ENCODE measurements at regions not wholly inside any gene's neighbourhood (a gene's known extent, or its start where the extent isn't known, plus 50 kb on each side); places are given as distances from the start of the nearest gene placed in this dataset.

- no peaks in the 10 kb centered on the region for H3K9me3 ChIP-seq
- H3K27me3 ChIP-seq = peaks cover 0 to 67% (median 51%) of the 10 kb centered on the region in 7 donors
- no peaks in the 10 kb centered on the region for H3K4me1 ChIP-seq
- H3K4me3 ChIP-seq = no peak overlapping the region
- no peak overlapping the region for H3K27ac ChIP-seq
- DNase-seq (no peak), ATAC-seq (no peak)
- H3K36me3 ChIP-seq = no peaks in the 10 kb centered on the region
- TF ChIP-seq, protein P1, sequence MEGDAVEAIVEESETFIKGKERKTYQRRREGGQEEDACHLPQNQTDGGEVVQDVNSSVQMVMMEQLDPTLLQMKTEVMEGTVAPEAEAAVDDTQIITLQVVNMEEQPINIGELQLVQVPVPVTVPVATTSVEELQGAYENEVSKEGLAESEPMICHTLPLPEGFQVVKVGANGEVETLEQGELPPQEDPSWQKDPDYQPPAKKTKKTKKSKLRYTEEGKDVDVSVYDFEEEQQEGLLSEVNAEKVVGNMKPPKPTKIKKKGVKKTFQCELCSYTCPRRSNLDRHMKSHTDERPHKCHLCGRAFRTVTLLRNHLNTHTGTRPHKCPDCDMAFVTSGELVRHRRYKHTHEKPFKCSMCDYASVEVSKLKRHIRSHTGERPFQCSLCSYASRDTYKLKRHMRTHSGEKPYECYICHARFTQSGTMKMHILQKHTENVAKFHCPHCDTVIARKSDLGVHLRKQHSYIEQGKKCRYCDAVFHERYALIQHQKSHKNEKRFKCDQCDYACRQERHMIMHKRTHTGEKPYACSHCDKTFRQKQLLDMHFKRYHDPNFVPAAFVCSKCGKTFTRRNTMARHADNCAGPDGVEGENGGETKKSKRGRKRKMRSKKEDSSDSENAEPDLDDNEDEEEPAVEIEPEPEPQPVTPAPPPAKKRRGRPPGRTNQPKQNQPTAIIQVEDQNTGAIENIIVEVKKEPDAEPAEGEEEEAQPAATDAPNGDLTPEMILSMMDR (IDR thresholded peaks at IDR 0.05) = no peak
- intact Hi-C loops (cut with DNase I) = no loop called here
- 84 to 87% methylated on average over 8 of the region's 8 CpGs for WGBS, 2 donors
Measured at GRCh38 chr10:131445623-131446022, 134.1 kb upstream of the TCERG1L start.

GRCh38 chr10:131446171-131446570 is 134.7 kb upstream of the TCERG1L start:
- intact Hi-C loops (cut with DNase I) = no loop called here
- TF ChIP-seq, protein P1 (IDR thresholded peaks at IDR 0.05) = no peak
- Histone ChIP-seq H3K9me3 (no peaks in the 10 kb centered on the region), H3K27ac (no peak overlapping the region), H3K4me1 (no peaks in the 10 kb centered on the region), H3K36me3 (no peaks in the 10 kb centered on the region), H3K4me3 (no peak overlapping the region), H3K27me3 (peaks cover 0 to 64% (median 45%) of the 10 kb centered on the region in 7 donors)
- WGBS, 2 donors = 88 to 89% methylated on average over 12 of the region's 12 CpGs
- DNase-seq (no peak), ATAC-seq (no peak)

DNA sequence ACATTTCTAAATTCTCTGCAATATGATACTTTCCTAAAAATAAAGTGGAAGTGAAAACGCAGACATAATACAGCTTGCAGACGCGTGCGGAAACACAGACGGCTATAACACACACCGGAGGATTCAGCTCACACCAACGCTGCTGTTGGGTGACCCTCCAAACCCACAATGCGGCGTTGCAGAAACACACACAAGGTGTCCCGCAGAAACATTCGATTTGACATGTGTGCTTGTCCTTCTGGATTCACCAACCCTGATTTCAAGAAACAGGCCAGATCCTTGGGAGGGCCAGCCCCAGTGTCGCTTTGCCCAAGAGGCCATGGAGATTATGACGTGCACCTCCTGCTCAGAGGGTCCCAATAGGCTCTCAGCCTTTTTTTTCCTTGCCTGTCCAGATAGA is 136.7 kb upstream of the TCERG1L start:
- DNase-seq = no peak

GRCh38 chr10:131448883-131449282 is 137.4 kb upstream of the TCERG1L start:
- intact Hi-C loops (cut with DNase I) = no loop called here
- WGBS, 2 donors = 91 to 92% methylated on average over 14 of the region's 14 CpGs
- no peaks in the 10 kb centered on the region for H3K9me3 ChIP-seq
- no peak overlapping the region for H3K4me3 ChIP-seq
- H3K27me3 ChIP-seq = peaks cover 0 to 66% (median 45%) of the 10 kb centered on the region in 7 donors
- no peak for ATAC-seq
- TF ChIP-seq, protein P1 (IDR thresholded peaks at IDR 0.05) = no peak
- DNase-seq = no peak
- H3K27ac ChIP-seq = no peak overlapping the region
- H3K4me1 ChIP-seq = peaks cover 0 to 10% (median 7%) of the 10 kb centered on the region in 9 donors
- H3K36me3 ChIP-seq = no peaks in the 10 kb centered on the region

More for the DNA sequence above, 136.7 kb upstream of the TCERG1L start:
- intact Hi-C loops (cut with DNase I) = no loop called here
- H3K4me3 ChIP-seq = no peak overlapping the region
- peaks cover 0 to 66% (median 45%) of the 10 kb centered on the region in 7 donors for H3K27me3 ChIP-seq
- H3K36me3 ChIP-seq = no peaks in the 10 kb centered on the region
- no peak overlapping the region for H3K27ac ChIP-seq
- TF ChIP-seq, protein P1 (IDR thresholded peaks at IDR 0.05) = no peak
- H3K9me3 ChIP-seq = no peaks in the 10 kb centered on the region
- ATAC-seq = no peak
- peaks cover 0 to 3% (median 0%) of the 10 kb centered on the region in 9 donors for H3K4me1 ChIP-seq
- WGBS, 2 donors = 89 to 90% methylated on average over 13 of the region's 13 CpGs

Measured in heart right ventricle (tissue), 16 donors.